ENCODE measurements at regions not wholly inside any gene's neighbourhood (a gene's known extent, or its start where the extent isn't known, plus 50 kb on each side); places are given as distances from the start of the nearest gene placed in this dataset.
"Not testable (repeated sequence)": the region's sequence is repeated elsewhere in the genome, so short reads cannot be mapped to it uniquely, and the experiment has no call there.

DNA sequence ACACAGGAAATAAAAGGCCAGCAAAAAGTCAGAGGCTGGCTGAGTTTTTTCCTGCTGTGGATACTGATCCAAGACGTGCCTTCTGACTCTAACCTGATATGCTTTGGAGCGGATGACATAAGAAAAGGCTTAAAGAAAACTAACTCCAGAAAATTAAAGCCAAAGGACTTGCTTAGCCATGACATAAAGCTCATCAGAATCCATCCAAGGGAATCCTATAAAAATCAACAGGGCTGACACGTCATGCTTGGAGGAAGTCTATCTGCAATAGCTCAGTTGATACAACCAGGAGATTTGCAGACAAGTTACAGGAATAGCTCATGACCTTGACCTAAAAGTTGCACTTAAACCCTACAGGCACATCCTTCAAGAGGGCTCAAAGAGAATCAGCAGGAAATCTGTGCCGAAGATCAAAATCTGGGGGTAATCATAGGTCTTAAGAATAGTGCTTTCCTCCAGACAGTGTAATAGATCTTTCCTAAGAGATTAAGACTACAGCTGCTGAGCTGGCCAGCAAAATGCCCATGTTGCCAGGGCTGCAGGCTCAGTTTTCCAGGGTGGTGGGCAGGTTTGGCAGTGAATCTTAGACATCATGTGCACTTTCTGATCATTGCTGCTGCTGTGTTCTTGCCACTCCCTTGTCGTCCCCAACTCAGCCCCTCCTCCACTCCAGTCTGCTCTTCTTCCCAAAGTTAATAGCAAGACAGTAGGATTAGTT lies 111.5 kb upstream of the SVIL start:
- DNase-seq = no peak

- DNase-seq = no peak
Observed at GRCh38 chr10:29740981-29741545, 106.3 kb upstream of the SVIL start.

- DNase-seq = no peak
Observed at GRCh38 chr10:29738341-29738740, 103.6 kb upstream of the SVIL start.

DNA sequence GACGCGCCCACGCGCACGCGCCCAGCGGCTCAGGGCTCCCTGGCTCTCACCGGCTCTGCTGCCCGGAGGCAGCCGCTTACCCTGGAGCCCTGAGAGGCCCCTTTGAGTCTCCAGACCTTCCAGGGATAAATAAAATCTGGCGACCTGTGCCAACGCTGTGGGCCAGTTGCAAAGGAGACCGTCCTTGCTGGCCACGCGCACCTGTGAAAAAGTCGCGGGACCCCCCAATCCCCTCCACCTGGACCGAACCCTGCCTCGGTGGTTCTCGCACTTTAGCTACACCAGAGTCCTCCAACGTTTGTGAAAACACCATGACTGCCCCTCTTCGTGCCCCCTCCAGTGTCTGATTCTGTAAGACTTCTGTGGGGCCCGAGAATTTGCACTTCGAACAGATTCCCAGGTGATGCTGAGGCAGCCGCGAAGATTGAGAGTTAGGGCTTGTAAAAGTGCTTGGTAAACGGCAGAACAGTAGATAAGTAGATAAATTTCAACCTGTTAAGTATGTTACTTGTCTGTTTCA lies 102.4 kb upstream of the SVIL start:
- no peak for DNase-seq

GRCh38 chr10:29736366-29737073 lies 101.7 kb upstream of the SVIL start:
- peak; percentile 70 to 85 for DNase-seq

GRCh38 chr10:29735628-29736365 lies 101.0 kb upstream of the SVIL start:
- DNase-seq = peak; percentile 79

DNA sequence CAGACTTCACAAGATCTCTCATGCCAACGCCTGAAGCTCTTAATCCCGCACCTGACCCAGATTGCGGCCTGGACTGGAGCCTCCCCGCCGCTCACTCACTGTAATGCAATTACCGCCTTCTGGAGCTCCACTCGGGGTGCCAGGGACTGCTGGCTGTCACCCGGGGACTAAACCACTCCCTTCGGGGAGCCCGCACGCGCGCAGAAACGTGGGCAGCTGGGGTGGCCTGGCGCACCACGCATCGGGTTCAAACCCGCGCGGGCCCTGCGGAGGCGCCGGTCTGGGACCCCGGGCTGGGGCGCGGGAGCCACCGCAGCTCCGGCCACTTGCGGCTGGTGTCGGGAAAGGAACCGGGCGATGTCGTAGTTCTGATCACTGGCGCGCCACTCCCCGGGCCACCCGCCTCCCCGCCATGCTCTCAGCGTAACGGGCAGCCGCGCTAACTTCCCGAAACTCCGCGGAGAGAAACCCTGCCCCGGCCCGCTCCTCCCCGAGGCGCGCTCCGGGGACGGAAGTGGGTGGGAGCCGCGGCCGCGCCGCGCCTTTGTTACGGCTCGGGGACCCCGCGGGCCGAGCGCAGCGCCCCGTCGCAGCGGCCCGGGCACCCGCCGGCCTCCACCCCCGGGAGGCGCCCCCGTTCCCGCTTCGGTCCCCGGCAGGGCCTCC lies 100.3 kb upstream of the SVIL start:
- peak; percentile 89 to 90 for DNase-seq

DNA sequence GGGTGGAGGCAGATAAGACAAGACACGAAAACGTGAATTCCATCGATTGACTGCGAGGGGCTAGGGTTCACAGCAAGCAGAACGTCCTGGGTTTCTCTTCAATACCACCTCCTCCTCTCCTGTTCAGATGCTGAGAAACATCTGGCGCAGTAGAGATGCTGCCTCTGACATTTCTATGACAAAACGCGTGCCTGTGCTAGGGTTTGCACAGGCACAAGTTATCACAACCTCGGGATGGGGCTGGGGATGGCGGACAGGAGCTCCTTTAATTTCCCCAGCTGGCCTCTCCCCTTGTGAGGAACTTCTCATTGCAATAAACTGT lies 99.8 kb upstream of the SVIL start:
- no peak for DNase-seq

DNA sequence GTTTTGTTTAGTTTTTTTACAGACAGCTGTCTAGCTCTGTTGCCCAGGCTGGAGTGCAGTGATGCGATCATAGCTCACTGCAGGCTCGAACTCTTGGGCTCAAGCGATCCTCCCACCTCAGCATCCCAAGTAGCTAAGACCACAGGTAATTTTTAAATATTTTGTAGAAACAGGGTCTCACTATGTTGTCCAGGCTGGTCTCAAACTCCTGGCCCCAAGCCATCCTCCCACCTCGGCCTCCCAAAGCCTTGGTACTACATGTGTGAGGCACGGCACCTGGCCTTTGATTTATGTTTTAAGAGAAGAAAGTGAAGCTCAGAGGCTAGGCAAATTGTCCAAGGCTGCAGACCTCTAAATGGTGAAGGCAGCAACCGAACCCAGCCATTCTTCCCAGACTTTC lies 98.6 kb upstream of the SVIL start:
- no peak for DNase-seq

- no peak for DNase-seq
Observed at GRCh38 chr10:29732918-29733317, 98.1 kb upstream of the SVIL start.

DNA sequence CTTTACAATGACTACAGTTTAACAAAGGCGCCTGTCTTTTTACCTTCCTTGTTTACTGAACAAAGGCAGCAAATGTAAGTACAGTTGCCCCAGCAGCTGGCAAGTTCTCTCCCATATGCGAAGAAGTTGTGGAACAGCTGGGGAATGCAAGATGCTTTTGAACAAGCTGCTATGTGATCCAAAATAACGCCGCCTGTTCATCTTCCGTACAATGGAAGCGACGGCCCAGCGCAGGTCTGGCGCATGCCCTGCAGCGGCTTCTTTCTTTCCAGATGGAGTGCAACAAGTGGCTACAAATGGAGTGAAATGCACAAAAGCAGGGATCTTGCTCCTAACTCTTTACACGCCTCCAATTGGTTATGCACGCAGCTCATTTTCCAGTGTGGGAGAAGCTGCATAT lies 97.0 kb upstream of the SVIL start:
- no peak for DNase-seq

DNA sequence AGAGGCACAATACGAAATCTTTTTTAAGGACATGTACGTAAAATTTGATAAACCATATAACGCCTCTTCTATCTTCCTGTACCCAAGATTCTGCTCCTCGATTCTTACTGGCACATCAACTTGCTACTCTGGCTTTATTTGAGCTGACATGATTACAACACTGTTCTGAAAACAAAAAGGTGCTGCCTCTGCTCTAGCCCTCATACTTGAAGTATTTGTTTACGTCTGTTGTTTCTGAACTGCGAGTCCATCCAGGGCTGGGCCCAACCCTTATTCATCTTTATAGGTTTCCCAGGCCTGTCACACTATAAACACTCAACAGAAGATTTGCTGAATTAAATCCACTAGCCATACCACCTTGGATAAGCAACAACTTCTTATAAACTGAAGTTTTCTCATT lies 96.2 kb upstream of the SVIL start:
- no peak for DNase-seq

DNA sequence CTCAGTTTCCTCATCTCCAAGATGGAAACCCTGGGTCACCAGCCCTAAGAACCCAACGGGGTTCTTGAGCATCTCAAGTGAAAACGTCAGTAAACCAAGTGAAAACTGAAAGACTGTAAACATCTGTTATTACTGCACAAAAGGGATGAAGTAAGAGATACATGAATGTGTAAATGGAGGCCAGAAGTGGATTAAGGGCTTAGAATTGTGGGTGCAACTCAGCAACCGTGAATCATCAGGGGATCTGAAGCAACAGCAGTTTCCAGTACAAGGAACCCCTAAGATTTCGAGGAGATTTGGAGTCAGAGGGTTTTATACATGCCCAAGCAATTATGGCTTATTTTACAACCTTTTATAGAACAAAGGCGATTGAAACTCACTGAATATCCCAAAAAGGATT lies 95.7 kb upstream of the SVIL start:
- DNase-seq = no peak

GRCh38 chr10:29728541-29729049 lies 93.8 kb upstream of the SVIL start:
- no peak for DNase-seq

DNA sequence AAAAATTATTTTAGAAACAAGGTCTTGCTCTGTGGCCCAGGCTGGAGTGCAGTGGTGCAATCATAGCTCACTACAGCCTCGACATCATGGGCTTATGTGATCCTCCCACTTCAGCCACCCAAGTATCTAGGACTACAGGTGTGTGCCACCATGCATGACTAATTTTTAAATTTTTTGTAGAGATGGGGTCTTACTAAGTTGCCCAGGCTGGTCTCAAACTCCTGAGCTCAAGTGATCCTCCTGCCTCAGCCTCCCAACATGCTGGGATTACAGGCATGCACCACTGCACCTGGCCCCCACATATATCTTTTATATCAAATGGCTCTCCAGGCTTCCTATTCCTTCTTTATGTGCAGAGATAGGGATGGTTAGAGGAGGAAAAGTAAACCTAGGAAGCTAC lies 91.2 kb upstream of the SVIL start:
- DNase-seq = not testable (repeated sequence)

- DNase-seq = peak; percentile 63 to 73
Observed at GRCh38 chr10:29725133-29725720, 90.5 kb upstream of the SVIL start.

DNA sequence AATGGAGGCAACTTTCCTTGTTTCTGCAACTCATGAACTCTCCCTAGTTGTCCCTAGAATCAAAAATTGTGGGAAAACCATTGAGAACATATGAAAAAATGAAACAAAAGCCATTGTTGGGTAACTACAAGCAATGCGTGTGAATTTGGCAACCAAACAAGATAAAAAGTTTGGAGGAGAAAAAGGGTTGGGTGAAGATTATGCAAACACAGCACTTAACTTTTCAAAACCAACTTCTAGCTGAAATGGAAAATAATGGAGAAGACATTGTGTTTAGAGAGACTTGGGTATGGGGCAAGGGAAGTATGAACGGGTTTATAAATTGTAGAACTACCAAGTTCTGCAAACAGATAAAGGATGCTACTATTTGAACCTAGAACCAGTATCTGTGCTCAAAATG lies 89.0 kb upstream of the SVIL start:
- DNase-seq = peak in 1 of 2 donors; percentile 60

DNA sequence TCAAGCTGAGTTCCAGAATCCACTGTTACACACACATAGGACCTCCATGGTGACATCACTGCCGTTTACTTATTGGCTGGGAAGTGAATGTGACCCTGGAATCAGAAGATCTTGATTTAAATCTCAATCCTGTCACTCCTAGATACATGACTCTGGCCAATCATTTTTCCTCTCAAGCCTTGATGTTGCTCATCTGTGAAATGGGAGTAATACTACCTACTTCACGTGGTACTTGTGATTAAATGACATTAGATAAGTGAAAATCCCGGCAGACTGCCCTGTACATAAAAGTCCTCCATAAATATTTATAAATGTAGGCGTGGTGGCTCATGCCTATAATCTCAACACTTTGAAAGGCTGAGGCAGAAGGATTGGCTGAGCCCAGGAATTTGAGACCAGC lies 88.0 kb upstream of the SVIL start:
- no peak for DNase-seq

- DNase-seq = no peak
Observed at GRCh38 chr10:29720149-29720548, 85.4 kb upstream of the SVIL start.

- DNase-seq = no peak
Observed at GRCh38 chr10:29719281-29719675, 84.5 kb upstream of the SVIL start.

DNA sequence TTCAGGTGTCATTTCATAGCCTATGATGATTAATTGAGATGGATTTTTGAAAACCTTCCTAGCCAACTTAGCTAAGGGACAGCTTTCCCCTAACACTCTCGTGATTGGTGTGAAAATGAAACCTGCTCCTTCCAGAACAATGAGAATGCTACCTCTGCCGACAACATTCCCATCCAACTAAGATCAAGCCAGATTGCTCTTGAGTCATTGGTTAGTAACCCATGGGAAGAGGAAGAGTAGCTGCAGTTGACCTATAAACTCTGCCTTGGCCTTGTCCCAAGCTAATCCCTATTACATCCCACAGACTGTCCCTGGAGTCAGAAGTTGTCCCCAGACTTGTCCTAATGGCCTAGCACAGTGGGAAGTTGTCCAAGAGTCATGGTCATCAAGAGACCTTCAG lies 80.5 kb upstream of the SVIL start:
- DNase-seq = no peak

Measured in inflammatory macrophage (primary cell).